ENCODE measurements at regions not wholly inside any gene's neighbourhood (a gene's known extent, or its start where the extent isn't known, plus 50 kb on each side); places are given as distances from the start of the nearest gene placed in this dataset.
A peak's percentile ranks its signal among the peaks of the same experiment; 100 is the strongest.
"Not testable (repeated sequence)": the region's sequence is repeated elsewhere in the genome, so short reads cannot be mapped to it uniquely, and the experiment has no call there.

GRCh38 chr5:18686253-18686652, 1052.0 kb downstream of the TAF11L14 start:
- in situ Hi-C loops (cut with MboI; ENCODE audit: low pct_unique_long_range_greater_than_20kb, low sequenced_read_pairs): no loop called here
- DNase-seq: no peak

GRCh38 chr5:18687429-18687828, 1053.2 kb downstream of the TAF11L14 start:
- DNase-seq: no peak
- in situ Hi-C loops (cut with MboI; ENCODE audit: low pct_unique_long_range_greater_than_20kb, low sequenced_read_pairs): no loop called here

- in situ Hi-C loops (cut with MboI; ENCODE audit: low pct_unique_long_range_greater_than_20kb, low sequenced_read_pairs): no loop called here
- DNase-seq: no peak
Measured at GRCh38 chr5:18699681-18700080, 1065.4 kb downstream of the TAF11L14 start.

GRCh38 chr5:18702821-18703220, 1068.6 kb downstream of the TAF11L14 start:
- in situ Hi-C loops (cut with MboI; ENCODE audit: low pct_unique_long_range_greater_than_20kb, low sequenced_read_pairs): no loop called here

GRCh38 chr5:18712936-18713485, 1078.8 kb downstream of the TAF11L14 start:
- DNase-seq: no peak
- in situ Hi-C loops (cut with MboI; ENCODE audit: low pct_unique_long_range_greater_than_20kb, low sequenced_read_pairs): no loop called here

More at GRCh38 chr5:18702821-18703220, 1068.6 kb downstream of the TAF11L14 start:
- peak; percentile 20 for DNase-seq

GRCh38 chr5:18720002-18720401, 1085.7 kb downstream of the TAF11L14 start:
- DNase-seq: no peak
- in situ Hi-C loops (cut with MboI; ENCODE audit: low pct_unique_long_range_greater_than_20kb, low sequenced_read_pairs): no loop called here

GRCh38 chr5:18732556-18733479, 1098.6 kb downstream of the TAF11L14 start:
- DNase-seq: no peak
- in situ Hi-C loops (cut with MboI; ENCODE audit: low pct_unique_long_range_greater_than_20kb, low sequenced_read_pairs): no loop called here

GRCh38 chr5:18736051-18736398, 1101.8 kb downstream of the TAF11L14 start:
- DNase-seq: no peak
- in situ Hi-C loops (cut with MboI; ENCODE audit: low pct_unique_long_range_greater_than_20kb, low sequenced_read_pairs): no loop called here

GRCh38 chr5:18736736-18737135, 1102.5 kb downstream of the TAF11L14 start:
- DNase-seq; in situ Hi-C loops (cut with MboI; ENCODE audit: low pct_unique_long_range_greater_than_20kb, low sequenced_read_pairs): not testable (repeated sequence)

- in situ Hi-C loops (cut with MboI; ENCODE audit: low pct_unique_long_range_greater_than_20kb, low sequenced_read_pairs): no loop called here
- DNase-seq: no peak
Measured at GRCh38 chr5:18740301-18740700, 1106.0 kb downstream of the TAF11L14 start.

GRCh38 chr5:18742830-18743229, 1108.6 kb downstream of the TAF11L14 start:
- in situ Hi-C loops (cut with MboI; ENCODE audit: low pct_unique_long_range_greater_than_20kb, low sequenced_read_pairs): no loop called here
- DNase-seq: no peak

- in situ Hi-C loops (cut with MboI; ENCODE audit: low pct_unique_long_range_greater_than_20kb, low sequenced_read_pairs): no loop called here
- no peak for DNase-seq
Measured at GRCh38 chr5:18744441-18744840, 1110.2 kb downstream of the TAF11L14 start.

- peak; percentile 63 for DNase-seq
Measured at GRCh38 chr5:18745042-18745987, 1111.1 kb downstream of the TAF11L14 start.

GRCh38 chr5:18745988-18746615, 1111.8 kb downstream of the TAF11L14 start:
- in situ Hi-C loops (cut with MboI; ENCODE audit: low pct_unique_long_range_greater_than_20kb, low sequenced_read_pairs): no loop called here
- DNase-seq: peak; percentile 83

More at GRCh38 chr5:18745042-18745987, 1111.1 kb downstream of the TAF11L14 start:
- in situ Hi-C loops (cut with MboI; ENCODE audit: low pct_unique_long_range_greater_than_20kb, low sequenced_read_pairs): no loop called here

- no peak for DNase-seq
- in situ Hi-C loops (cut with MboI; ENCODE audit: low pct_unique_long_range_greater_than_20kb, low sequenced_read_pairs): no loop called here
Measured at GRCh38 chr5:18749763-18750162, 1115.5 kb downstream of the TAF11L14 start.

- in situ Hi-C loops (cut with MboI; ENCODE audit: low pct_unique_long_range_greater_than_20kb, low sequenced_read_pairs): no loop called here
- DNase-seq: no peak
Measured at GRCh38 chr5:18752317-18752716, 1118.1 kb downstream of the TAF11L14 start.

GRCh38 chr5:18754201-18754600, 1119.9 kb downstream of the TAF11L14 start:
- no peak for DNase-seq
- in situ Hi-C loops (cut with MboI; ENCODE audit: low pct_unique_long_range_greater_than_20kb, low sequenced_read_pairs): no loop called here

- DNase-seq: no peak
Measured at GRCh38 chr5:18761801-18762200, 1127.5 kb downstream of the TAF11L14 start.

GRCh38 chr5:18764161-18764560, 1129.9 kb downstream of the TAF11L14 start:
- DNase-seq: no peak
- in situ Hi-C loops (cut with MboI; ENCODE audit: low pct_unique_long_range_greater_than_20kb, low sequenced_read_pairs): no loop called here

More at GRCh38 chr5:18761801-18762200, 1127.5 kb downstream of the TAF11L14 start:
- in situ Hi-C loops (cut with MboI; ENCODE audit: low pct_unique_long_range_greater_than_20kb, low sequenced_read_pairs): no loop called here

All from KBM-7 (cell line).